Upper lobe of right lung (tissue), 1 donor: ENCODE measurements at regions not wholly inside any gene's neighbourhood (a gene's known extent, or its start where the extent isn't known, plus 50 kb on each side); places are given as distances from the start of the nearest gene placed in this dataset.

Source experiments
- ATAC-seq: fragments of 200-7000 bp; cut with Tn5 transposase; one replicate; pipeline ENCODE4 v1.9.1; 2020; ENCODE audit warnings: mild to moderate bottlenecking, moderate library complexity
- DNase-seq: peaks from one replicate; pipeline ENCODE4 v3.0.0-alpha.2; 2020
- H3K27ac ChIP-seq: fragments of 200-600 bp; one replicate; pipeline ENCODE4 v1.8.0; 2022
- H3K27me3 ChIP-seq: fragments of 200-600 bp; one replicate; pipeline ENCODE4 v1.8.0; 2022; ENCODE audit warnings: mild to moderate bottlenecking
- H3K36me3 ChIP-seq: fragments of 200-600 bp; one replicate; pipeline ENCODE4 v1.8.0; 2022
- H3K4me1 ChIP-seq: fragments of 200-600 bp; one replicate; pipeline ENCODE4 v1.8.0; 2022
- H3K4me3 ChIP-seq: fragments of 200-600 bp; one replicate; pipeline ENCODE4 v1.8.0; 2022; ENCODE audit warnings: mild to moderate bottlenecking
- H3K9me3 ChIP-seq: fragments of 200-600 bp; one replicate; pipeline ENCODE4 v1.8.0; 2022
- CTCF ChIP-seq: fragments of 200-600 bp; IDR thresholded peaks from one replicate; pipeline ENCODE4 v1.8.0; 2022; ENCODE audit warnings: antibody characterized with exemption
- intact Hi-C: fragments of 100-400 bp; cut with DNase I; formaldehyde crosslinking; loops from one replicate; pipeline ENCODE4 v1.11.0; 2022
- donor health status: DM: no; HTN: yes; CAD: no; lungs with severe emphysema.

- intact Hi-C loops = no loop called here
Observed at GRCh38 chr6:139871165-139871710, 496.8 kb upstream of the CITED2 start.

GRCh38 chr6:139868576-139868975, 494.1 kb upstream of the CITED2 start:
- intact Hi-C loops = no loop called here
- Histone ChIP-seq H3K4me3 (no peak overlapping the region), H3K4me1 (no peaks in the 10 kb centered on the region), H3K36me3 (no peaks in the 10 kb centered on the region), H3K9me3 (no peaks in the 10 kb centered on the region), H3K27me3 (no peaks in the 10 kb centered on the region), H3K27ac (no peak overlapping the region)
- no peak for DNase-seq
- ATAC-seq = no peak
- no peak for TF ChIP-seq CTCF

More at GRCh38 chr6:139871165-139871710, 496.8 kb upstream of the CITED2 start:
- no peak for TF ChIP-seq CTCF
- H3K9me3 ChIP-seq = no peaks in the 10 kb centered on the region
- no peak for DNase-seq
- no peak overlapping the region for H3K4me3 ChIP-seq
- no peaks in the 10 kb centered on the region for H3K36me3 ChIP-seq
- no peaks in the 10 kb centered on the region for H3K27me3 ChIP-seq
- H3K27ac ChIP-seq = no peak overlapping the region
- no peak for ATAC-seq
- no peaks in the 10 kb centered on the region for H3K4me1 ChIP-seq

GRCh38 chr6:139863964-139864363, 489.5 kb upstream of the CITED2 start:
- Histone ChIP-seq H3K4me1 (no peaks in the 10 kb centered on the region), H3K9me3 (no peaks in the 10 kb centered on the region), H3K27ac (no peak overlapping the region), H3K36me3 (no peaks in the 10 kb centered on the region), H3K4me3 (no peak overlapping the region), H3K27me3 (no peaks in the 10 kb centered on the region)
- ATAC-seq (no peak), DNase-seq (no peak)
- TF ChIP-seq CTCF = no peak
- intact Hi-C loops = no loop called here

- no peak for ATAC-seq
- TF ChIP-seq CTCF = no peak
Observed at GRCh38 chr6:139863346-139863745, 488.9 kb upstream of the CITED2 start.

GRCh38 chr6:139862311-139862710, 487.9 kb upstream of the CITED2 start:
- ATAC-seq (no peak), DNase-seq (no peak)
- H3K4me3 ChIP-seq = no peak overlapping the region
- intact Hi-C loops = no loop called here
- no peaks in the 10 kb centered on the region for H3K9me3 ChIP-seq
- TF ChIP-seq CTCF = no peak
- no peaks in the 10 kb centered on the region for H3K4me1 ChIP-seq
- H3K36me3 ChIP-seq = no peaks in the 10 kb centered on the region
- H3K27ac ChIP-seq = no peak overlapping the region
- no peaks in the 10 kb centered on the region for H3K27me3 ChIP-seq

More at GRCh38 chr6:139863346-139863745, 488.9 kb upstream of the CITED2 start:
- no peaks in the 10 kb centered on the region for H3K9me3 ChIP-seq
- DNase-seq = no peak
- H3K27ac ChIP-seq = no peak overlapping the region
- no peak overlapping the region for H3K4me3 ChIP-seq
- no peaks in the 10 kb centered on the region for H3K4me1 ChIP-seq
- H3K36me3 ChIP-seq = no peaks in the 10 kb centered on the region
- intact Hi-C loops = no loop called here
- H3K27me3 ChIP-seq = no peaks in the 10 kb centered on the region

- H3K27me3 ChIP-seq = no peaks in the 10 kb centered on the region
- H3K27ac ChIP-seq = no peak overlapping the region
- intact Hi-C loops = no loop called here
- H3K4me3 ChIP-seq = no peak overlapping the region
- DNase-seq (no peak), ATAC-seq (no peak)
- TF ChIP-seq CTCF = no peak
- H3K4me1 ChIP-seq = no peaks in the 10 kb centered on the region
- no peaks in the 10 kb centered on the region for H3K9me3 ChIP-seq
- no peaks in the 10 kb centered on the region for H3K36me3 ChIP-seq
Observed at GRCh38 chr6:139860203-139860602, 485.8 kb upstream of the CITED2 start.
